HG03565 (cell line): ENCODE measurements at regions not wholly inside any gene's neighbourhood (a gene's known extent, or its start where the extent isn't known, plus 50 kb on each side); places are given as distances from the start of the nearest gene placed in this dataset.

ENCODE experiments used
- ATAC-seq: cut with Tn5 transposase; IDR thresholded peaks from one replicate; pipeline ENCODE4 v1.9.1; 2021; ENCODE audit warnings: mild to moderate bottlenecking, moderate library complexity; ENCODE audit not compliant: unreplicated experiment

DNA sequence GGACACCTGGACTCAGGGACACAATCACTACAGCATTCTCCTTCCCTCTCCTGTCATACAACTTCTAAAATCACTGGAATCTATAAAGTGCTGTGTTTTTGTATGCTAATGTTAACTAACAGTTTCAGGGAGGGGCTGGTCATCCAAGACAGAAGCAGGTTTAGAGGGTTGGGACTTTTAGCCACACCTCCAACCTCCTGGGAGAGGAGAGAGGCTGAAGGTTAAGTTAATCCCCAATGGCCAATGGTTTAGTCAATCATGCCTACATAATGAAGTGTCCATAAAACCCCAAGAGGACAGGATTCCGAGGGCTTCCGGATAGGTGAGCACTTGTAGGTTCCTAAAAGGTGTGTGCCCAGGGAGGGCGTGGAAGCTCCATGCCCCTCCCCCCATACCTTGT is 219.3 kb upstream of the CTNNB1 start:
- ATAC-seq = no peak

DNA sequence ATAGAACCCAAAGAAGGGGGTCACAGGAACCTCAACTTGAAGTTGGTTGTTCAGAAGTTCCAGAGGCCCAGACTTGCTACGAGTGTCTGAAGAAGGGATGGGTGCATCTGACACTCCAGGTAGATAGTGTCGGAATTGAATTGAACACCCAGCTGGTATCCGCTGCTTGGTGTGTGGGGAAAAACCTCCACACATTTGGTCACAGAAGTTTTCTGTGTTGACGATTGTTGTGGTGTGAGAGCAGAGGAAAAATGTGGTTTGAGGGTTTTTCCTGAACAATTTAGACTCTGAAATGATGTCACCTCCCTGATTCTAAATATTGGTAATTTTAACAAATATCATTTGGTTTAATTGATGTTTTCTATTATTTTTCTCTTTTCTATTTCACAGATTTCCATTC is 218.8 kb upstream of the CTNNB1 start:
- ATAC-seq = no peak

GRCh38 chr3:40985195-40985594 is 214.1 kb upstream of the CTNNB1 start:
- no peak for ATAC-seq

DNA sequence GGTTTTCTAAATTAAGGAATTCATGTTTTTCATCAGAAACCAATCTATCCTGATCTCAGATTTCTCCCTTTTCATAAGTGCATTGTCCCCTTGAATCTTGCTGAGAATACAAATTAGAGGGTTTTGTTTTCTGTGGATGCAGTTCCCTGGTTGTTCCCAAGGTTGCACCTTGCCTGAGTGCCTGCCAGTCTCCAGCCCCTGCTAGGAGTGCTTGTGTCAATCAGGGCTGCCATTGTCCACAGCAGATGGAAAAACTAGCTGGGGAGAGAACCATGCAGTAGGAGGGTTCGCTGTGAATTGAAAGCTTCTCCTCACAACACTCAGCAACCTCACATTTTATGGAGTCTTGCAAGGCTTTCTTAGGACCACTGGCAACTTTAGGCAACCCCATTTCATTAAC is 210.8 kb upstream of the CTNNB1 start:
- ATAC-seq = no peak

- ATAC-seq = no peak
Observed at GRCh38 chr3:40989141-40990061, 209.9 kb upstream of the CTNNB1 start.

GRCh38 chr3:40990062-40990456 is 209.2 kb upstream of the CTNNB1 start:
- no peak for ATAC-seq

DNA sequence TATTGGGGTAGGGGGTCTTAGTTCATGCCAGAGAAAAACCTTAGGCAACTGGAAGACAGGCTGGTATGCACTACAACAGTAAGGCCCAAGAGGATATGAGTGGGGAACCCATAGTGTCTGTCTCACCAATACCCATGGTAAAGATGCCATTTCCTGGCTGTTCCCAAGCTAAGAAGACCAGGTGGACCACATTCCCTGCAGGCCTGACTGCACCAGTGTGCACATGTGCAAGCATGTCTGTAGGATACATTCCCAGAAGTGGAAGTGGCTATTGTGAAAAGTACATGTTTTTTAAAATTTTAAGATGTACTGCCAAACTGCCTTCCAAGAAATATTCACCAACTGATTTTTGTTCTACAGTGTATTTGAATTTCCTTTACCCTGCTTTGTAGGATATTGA is 207.3 kb upstream of the CTNNB1 start:
- no peak for ATAC-seq

DNA sequence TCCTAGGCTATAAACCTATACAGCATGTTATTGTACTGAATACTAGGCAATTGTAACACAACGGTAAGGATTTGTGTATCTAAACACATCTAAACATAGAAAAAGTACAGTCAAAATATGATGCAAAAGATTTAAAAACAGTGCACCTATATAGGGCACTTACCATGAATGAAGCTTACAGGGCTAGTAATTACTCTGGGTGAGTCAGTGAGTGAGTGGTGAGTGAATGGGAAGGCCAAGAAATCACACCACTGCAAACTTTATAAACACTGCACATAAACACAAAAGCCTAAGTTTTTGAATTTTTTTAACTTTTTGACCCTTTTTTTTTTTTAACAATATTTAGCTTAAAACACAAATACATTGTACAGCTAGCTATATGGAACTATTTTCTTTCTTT is 204.7 kb upstream of the CTNNB1 start:
- ATAC-seq = no peak

- no peak for ATAC-seq
Observed at GRCh38 chr3:40995271-40995670, 204.0 kb upstream of the CTNNB1 start.

DNA sequence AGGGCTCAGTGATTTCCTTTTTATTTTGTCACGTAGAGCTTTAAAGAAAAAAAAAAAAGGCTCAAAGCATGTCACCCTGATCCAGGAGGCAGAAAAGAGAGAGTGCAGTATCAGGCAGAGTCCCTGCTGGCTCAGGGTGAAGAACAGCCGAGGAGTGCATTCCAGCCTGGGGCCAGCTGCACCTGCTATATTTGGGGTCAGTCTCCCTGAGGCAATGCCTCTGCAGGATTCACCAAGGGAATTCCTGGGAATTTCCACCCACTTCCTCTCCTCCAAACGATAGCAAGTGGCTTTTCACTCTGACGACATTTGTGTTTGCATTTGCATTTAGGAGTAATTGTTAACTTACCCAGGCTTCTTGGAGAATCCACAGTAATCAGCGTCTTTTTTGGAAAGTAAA is 202.9 kb upstream of the CTNNB1 start:
- no peak for ATAC-seq

GRCh38 chr3:40996827-40997710 is 202.2 kb upstream of the CTNNB1 start:
- no peak for ATAC-seq

DNA sequence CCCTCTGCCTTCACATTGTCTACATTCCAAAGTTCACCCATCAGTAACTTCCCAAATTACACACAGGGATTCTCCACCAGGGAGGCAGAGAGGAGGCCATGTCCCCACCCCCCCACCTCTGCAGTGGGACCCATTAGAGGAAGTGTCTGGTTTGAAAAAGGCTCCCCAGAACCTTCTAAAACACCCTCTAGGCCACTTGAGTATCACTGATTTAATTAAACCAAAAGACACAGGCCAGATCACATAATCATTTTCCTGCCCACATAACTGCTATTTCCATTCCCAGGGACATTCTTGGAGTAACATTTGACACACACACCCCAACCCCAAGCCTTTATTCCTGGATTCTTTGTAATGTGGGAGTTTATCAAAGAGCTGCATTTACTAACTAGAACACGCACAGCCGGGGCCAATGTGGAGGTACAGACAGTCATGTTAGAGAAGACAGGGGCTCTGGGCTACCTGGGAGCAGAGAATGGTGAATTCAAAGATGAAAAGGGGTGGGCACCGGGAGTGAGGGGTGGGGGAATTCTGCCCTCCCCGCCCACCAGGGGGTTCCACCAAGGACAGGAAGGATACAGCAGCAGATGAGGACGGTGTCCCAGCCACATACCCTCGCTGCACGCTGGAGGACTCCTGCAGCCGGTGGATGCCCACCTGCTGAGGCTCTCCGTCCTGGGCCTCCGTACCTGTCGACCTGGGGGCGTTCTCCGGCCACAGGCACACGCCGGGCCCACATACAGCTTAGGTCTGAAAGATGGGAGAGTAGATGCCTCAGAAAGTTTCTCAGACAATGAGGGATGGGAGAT is 201.4 kb upstream of the CTNNB1 start:
- ATAC-seq = no peak

DNA sequence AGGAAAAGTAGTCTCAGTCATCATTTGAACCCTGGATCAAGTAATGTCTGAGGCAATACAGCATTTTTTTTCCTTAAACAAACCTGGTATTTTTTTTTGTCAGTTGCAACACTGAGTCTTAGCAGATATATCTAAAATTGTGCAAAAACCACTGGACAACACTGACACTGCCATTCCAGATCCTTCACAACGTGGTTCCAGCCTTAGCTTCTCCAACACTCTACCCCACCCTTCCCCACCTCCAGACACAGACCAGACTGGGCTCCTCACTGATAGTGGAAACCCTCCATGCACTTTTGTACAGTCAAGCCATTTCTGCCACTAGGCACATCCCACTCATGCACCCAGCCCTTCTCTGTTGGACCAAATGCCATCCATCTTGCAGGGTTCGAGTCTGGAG is 199.6 kb upstream of the CTNNB1 start:
- ATAC-seq = no peak

DNA sequence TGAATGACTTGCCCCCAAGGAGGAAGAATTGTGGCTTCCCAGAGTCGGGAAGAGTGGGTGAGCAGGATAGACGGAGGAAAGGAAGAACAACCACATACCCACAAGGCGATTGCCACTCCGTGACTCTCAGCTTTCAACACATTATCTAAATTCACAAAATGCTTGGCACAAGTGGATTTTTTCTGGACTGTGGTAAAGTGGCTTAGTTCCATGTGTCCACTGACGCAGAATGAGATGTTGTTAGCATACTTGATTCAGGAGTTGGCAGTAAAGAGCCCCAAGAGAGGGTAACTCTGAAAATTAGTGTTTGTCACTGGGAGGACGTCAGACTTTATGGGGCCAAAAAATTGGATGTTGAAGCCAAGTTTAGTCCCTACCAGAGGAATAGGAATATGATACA is 198.8 kb upstream of the CTNNB1 start:
- ATAC-seq = no peak

DNA sequence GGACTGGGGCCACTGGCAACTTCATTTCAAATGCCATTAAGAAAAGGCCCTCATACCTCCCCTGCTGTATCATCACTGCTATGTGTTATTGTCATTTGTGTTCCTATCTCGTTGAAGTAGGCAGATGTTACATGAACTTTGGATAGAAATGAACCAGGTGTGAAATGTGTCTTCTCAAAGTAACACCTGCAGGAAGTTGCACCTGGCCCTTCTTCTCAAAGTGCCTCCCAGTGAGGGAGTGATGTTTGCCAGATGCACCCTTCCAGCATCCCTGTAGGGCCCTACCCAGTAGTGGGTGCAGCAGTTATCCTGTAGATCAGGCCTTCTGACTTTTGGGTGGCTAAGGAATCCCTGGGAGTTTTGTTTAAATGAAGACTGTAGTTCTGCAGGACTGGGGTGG is 197.7 kb upstream of the CTNNB1 start:
- ATAC-seq = no peak

GRCh38 chr3:41002104-41002503 is 197.2 kb upstream of the CTNNB1 start:
- no peak for ATAC-seq

DNA sequence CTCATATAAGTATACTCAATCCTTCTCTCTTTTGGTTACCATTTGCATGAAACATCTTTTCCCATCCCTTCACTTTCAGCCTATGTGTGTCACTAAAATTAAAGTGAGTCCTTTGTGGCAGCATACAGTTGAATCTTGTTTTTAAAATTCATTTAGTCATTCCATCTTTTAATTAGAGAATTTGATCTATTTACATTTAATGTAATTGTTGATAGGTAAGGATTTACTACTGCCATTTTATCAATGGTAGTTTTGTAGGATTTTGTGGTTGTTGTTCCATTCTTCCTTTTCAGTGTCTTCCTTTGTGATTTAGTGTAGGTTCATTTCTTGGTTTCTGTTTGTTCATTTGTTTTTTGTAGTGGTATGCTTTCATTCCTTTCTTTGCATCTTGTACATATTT is 191.9 kb upstream of the CTNNB1 start:
- ATAC-seq = no peak

- no peak for ATAC-seq
Observed at GRCh38 chr3:41011854-41012253, 187.5 kb upstream of the CTNNB1 start.

DNA sequence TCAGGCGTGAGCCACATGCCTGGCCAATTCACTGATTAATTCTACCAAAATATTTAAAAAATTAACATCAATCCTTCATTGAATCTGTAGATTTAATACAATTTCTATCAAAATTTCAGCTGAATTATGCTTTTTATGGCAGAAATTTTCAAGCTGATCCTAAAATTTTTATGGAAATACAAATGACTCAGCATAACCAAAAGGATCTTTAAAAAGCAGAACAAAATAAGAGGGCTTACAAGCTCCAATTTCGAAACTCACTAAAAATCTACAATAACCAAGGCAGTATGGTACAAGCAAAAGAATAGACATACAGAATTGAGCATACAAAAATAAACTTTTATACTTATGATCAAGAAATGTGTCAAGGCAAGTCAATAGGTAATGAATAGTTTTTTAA is 180.4 kb upstream of the CTNNB1 start:
- ATAC-seq = no peak

- no peak for ATAC-seq
Observed at GRCh38 chr3:41024031-41024836, 175.1 kb upstream of the CTNNB1 start.
